ENCODE measurements at regions not wholly inside any gene's neighbourhood (a gene's known extent, or its start where the extent isn't known, plus 50 kb on each side); places are given as distances from the start of the nearest gene placed in this dataset.

- TF ChIP-seq CTCF (IDR thresholded peaks at IDR 0.05) = no peak
- no peak for TF ChIP-seq POLR2A (IDR thresholded peaks at IDR 0.05)
Measured at GRCh38 chr10:78584681-78585080, 484.1 kb upstream of the ZMIZ1 start.

All from testis (tissue), 2 donors.